ENCODE measurements at regions not wholly inside any gene's neighbourhood (a gene's known extent, or its start where the extent isn't known, plus 50 kb on each side); places are given as distances from the start of the nearest gene placed in this dataset.

DNA sequence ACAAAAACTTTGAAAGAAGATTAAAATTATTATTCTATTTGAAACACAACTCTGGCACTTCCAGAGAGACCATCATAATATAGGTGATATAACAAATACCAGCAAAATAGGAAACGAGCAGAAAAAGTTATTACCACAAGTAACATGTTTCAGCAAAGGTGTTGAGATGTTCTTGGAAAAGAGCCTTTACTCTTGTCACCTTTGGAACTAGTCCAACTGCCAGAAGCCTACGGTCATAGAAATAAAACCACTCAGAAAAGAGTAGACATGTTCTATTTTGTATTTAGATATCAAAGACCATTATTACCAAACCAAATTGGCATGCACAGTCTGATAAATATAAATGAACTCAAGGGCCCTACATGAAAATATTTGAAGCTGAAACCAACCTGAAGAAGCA, 145.0 kb upstream of the DMAC1 start:
- no peak for DNase-seq

DNA sequence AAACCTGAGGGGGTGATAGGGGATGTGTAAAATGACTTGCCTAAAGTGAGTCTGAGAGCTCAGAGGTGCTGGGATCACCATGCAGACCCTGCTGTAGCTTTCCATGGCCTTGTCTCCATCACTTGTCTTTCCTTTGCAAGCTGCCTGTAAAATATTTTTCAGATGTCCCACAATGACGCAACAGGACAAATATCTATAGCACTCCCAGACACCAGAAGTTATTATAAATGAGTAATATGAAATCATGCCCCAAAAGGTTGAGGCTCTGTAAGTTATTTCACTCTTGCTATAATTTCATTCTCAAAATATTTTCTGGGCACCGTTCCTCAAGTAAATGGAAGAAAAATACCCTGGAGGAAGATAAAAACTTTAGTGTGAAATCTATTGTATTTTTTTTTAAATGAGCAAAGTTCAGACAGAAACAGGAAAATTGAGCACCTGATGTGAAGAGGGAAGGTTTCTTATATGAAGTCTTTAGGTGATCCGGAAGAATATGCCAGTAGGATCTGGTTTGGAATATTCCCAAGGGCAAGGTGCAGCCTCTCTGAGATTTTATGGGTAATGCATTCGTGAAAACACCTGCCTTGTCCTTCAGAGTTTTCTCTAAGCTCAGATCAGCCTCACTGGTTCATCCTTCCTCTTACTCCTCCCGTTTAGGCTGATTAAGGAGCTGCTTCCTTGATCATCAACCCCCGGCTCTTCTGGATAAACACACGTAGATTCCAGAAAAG, 138.3 kb upstream of the DMAC1 start:
- no peak for DNase-seq

DNA sequence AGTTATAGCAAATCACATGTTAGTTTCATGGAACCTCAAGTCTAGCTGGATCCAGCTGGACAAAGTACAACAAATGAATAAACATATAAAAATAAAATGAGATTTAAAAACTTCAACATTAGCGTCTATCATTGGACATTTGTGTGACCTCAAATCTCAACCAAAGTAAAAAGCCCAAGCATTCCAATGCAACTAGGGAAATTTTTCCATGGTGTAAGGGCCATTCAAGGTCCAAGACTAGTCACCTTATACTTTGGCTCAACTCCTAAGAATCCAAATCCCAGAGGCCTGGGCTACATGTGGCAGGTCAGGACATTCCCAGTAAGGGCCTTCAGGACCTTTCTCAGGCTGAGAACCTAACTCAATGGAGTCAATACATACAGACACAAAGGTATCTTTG, 137.4 kb upstream of the DMAC1 start:
- no peak for DNase-seq

DNA sequence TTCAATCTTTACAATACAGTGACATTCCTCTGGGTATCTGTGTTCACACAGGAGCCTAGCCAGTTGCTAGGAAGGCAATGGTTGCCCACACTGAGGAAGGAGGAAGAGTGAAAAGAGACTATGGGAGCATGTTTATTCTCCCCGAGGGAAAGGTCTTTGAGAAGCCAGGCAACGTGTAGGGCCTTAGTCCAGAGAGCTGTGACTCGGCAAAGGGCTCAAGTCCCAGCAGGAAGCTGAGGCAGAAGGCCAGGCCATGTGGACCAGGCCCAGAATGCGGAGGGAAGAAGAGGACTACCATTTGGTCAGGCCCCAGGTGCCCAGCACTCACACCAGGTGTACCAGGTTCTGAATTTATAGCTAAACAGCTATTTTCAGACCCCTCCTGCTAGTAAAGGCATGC, 136.6 kb upstream of the DMAC1 start:
- no peak for DNase-seq

DNA sequence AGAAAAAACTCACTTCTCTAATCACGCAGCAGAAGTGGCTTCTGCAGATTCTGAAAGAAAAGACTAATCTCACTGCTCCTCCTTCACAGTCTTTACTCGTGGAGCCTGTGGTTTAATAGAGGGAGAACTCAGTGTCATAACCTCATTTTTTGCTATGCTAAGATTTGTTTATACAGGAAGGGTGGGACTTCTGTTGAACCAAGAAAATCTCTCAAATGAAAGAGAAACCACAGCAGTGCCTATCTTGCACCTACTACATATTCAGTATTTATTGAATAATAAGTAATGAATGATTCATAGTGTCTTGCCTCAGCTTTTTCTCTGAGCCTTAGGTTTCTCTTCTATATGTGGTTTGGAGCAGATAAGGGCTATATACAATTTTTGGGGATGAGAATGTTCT, 136.1 kb upstream of the DMAC1 start:
- no peak for DNase-seq

DNA sequence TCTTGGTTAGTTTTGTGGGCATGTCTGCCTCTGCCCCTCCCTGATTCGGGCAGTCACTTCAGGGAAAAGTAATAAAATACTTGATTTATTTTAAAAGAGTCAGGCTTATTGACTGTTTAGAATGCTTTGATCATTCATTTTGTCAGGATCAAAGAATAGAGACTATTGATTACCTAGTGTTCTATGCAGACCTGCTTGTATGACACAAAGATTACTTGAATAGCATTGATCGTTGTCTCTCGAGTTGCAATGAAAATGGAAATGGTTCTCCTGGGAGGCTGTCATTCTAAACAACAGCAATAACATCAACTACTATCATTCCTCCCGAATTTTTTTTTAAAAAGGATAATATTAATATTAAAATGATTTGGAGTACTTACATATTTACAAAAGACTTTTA, 133.2 kb upstream of the DMAC1 start:
- no peak for DNase-seq

DNA sequence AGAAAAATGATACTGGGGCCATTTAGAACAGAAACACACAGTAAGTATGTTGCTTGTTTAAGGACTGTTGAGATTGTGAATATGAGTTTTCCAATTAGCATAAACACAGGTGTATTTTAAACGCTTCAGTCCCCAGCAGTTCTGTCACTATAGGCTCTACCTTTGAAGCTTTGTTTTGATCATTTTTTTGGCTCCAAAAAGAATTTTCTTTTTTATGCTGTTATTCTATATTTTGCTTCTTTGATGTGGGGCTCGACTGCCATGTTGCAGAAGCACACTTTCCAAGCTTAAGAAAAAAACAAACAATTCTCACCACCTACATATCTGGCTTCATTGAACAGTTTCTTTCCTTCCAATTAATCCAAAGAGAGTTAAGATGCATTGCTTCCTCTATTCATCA, 131.0 kb upstream of the DMAC1 start:
- no peak for DNase-seq

DNA sequence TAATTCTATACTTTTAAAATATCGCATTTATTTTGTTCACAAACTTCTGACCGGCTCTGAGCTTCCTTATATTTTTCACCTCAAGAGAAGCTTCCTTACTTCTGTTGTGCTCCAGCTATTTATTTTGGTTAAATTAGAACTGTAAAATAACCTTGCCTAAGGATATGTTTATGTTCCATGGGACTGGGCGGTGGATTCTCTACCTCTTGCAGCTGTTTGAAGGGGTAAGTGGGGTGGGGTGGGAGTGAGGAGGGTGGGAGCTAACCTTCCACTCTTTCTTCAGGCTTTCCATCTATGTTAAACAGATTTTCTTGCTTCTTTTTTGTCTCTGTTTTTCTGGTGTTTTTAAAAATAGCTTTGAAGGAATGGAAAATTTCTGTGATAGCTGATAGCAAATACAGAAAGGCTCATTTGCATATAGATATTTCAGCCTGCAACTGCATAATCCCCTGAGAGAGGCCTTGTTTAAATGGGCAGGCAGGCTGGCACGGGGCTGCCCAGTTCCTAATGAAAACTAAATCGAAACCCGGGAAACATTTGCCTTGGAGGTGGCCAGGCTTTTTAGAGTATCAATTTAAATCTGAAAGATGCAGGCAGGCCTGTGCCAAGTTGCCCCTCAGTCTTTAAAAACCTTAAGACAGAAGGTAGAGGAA, 122.1 kb upstream of the DMAC1 start:
- DNase-seq: no peak

DNA sequence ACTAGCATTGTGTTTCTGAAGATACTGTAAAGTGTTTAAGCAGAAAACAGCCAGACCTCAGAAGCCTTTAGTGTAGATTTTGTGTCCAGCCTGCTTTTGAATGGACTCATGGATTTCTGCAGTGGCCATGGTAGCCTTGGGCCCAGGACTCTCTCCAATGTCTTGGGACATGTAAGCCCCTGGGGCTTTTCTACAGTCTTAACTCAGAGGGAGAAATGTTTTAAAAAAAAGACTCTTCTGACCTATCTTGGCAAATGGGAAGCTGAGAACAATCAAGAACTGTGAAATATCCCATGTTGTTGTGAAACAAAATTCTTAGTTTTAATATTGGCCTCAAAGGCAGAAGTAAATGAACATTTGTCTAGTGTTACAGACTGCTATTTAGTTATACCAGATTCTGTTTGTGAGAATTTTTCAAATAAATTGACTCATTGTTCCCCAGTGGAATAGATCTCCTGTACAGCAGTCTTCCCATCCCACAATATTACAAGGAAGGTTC, 112.5 kb upstream of the DMAC1 start:
- no peak for DNase-seq

DNA sequence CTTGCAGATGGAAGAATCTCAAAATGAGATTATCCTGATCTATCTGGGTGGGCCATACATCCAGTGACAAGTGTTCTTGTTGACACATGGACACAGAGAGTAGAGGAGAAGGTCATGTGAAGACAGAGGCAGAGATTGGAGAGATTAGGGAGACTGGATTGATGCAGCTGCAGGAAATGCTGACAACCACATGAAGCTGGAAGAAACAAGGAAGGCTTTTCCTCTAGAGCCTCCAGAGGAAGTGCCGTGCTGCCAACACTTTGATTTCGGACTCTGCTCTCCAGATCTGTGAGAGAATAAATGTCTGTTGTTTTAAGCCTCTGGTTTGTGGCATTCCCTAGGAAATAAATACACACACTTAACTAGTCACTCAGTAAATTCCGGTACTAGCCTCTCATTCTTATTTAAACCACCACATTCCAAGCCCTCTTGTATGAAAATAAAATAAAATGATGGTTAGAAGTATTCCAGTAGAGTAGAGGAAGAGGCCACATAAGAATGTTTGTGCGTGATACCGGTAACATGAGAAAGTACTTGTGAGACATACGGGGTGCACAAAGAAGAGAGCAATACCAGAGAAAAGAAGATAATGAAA, 110.9 kb upstream of the DMAC1 start:
- DNase-seq: no peak

DNA sequence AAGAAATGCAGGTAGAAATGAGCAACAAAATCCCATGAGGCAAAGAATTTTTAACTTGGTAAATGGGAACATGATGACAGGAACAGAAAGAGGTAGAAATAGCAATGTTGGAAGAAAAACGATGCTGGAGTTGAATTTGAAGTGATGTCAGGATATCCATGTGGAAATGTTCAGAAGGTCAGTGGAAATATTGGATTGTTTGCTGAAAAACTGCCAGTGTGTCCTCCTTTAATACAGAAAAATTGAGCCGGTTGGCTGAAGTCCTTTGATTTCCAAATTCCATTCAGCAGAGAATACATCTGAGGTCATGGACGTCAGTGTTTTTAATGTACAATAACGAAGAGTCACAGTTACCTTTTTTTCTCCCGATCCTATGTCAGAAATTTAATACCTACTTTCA, 110.0 kb upstream of the DMAC1 start:
- DNase-seq: no peak

DNA sequence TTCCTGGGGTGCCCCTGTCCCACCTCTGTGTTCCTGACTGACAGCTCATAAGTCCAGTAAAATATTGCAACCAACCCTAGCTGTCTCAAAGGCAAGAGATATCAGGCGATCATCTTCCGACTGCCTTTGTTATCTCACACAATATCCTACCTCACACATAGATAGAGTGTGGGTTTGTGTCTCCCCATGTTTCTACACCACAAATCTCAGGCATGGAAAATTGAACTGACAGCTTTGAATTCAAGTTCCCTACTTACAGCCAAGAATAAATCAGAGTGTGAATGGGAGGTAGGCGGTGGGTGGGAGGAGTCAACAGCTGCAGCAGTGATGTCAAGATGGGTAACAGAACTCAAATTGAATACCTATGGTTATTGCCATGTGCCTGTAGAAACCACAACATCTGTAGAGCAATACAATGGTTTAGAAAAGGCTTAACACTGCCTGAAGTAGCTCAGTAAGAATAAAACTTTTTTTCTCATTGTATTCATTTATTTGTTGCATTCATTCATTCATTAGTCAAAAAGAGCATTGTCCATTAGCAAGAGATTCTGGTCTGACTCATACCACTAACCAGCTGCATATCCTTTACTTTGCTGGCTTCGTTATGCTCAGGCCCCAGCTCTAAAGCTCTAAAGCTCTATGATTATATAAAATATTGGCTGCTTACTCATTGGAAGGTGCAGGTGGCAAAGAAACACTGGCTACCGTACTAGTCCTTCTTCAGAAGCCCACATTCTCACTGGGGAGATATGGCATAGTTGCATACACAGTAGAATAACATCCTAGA, 108.2 kb upstream of the DMAC1 start:
- DNase-seq: no peak

DNA sequence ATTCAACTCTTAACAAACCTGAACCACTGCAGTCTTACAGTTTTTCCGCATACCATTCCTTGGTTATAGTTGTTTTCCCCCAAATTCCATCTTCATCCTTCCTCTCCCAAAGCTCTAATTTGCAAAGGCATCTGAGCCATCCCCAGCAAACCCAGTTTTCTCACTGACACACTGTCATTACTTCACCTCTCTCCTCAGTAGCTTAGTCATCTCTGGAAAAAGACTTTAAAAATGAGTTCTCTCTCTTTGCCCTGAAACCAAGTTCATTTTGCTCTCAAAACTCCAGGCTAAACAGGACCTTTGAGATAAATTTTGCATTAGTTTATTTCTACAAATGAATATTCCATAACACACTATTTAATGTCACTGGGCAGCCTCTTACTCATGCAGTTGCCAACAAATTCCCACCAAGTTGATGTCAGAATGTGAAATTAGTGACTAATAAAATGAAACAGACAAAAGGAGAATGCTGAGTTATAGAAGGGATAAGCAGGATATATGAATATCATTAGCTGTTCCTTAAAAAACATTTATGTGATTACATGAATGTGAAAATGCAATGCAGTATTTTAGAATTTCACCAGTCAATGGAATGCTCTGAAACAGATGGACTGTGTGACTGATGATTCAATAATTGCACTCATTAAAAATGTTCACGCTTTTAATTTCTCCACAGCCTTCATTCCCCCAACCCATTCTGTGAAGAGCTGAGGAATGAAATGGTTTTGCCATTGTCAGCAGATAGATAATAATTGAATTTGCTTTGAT, 107.4 kb upstream of the DMAC1 start:
- DNase-seq: no peak

DNA sequence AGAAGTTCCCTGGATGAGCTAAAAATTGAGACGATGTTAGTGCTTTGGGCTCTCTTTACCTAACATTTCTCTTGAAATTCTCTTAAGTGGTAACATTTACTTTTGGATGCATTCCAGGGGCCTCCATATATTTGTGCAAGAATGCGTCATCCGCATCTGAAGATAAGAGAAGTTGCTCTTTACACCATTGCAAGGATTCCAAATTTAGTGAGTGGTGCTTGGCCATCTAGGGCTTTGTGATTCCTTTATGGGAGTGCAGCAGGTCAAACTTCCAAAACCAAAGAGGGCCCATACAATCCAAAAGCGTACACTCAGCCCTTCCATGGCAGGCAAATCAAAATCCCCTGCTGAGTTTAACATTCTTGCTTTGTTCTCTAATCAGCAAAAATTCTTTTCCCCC, 102.0 kb upstream of the DMAC1 start:
- no peak for DNase-seq

DNA sequence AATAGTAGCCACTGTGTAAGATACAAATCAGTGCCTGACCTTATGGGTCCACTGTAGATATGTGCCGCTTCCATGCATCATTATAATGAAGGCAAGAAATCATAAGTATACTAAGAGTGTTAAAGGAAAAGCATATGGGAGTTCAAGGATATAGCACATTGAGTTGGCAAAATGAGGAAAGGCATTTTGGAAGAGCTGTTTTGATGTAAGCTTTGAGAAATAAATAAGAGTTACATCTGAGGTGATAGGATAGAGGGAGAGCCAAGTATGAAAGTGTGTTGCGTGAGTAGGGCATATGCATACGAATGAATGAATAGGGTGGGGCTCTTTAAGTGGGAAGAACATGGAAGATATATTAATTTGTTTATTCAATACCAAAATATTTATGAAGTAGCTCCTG, 101.0 kb upstream of the DMAC1 start:
- DNase-seq: no peak

DNA sequence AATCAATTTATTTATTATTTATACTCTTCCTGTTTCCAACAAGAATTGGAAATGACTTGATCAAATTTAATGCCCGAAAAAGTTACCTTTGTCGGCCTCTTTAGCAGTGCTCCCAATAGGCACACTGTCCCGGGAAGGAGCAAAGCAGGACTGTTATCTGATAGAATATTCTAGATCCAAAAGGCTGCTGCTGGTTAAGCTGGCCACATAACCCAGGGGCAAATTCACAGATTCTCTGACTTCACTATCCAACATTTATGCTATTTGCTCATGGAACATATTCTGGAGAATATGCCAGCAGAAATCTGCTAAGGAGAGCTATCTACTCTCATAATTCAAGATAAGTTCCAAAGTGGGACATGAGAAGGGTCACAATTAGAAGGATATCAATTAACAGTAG, 100.2 kb upstream of the DMAC1 start:
- no peak for DNase-seq

DNA sequence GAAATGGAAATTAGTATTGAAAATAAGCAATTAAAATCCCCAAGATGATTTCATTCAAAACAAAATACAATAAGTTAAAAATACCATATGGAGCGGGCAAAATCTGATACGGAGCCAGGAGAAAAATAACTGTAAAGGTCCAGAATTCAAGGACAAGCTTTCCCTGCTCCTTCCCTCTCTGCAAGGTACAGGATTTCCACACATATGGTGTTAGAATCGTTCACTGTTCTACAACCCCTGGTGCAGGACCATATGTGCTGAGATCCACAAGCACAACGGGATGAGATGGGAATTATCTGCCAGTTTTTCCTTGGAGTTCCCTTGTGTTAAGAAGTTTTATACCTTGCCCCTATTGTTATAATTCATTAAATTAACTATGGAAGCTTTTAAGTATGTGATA, 94.7 kb upstream of the DMAC1 start:
- no peak for DNase-seq

DNA sequence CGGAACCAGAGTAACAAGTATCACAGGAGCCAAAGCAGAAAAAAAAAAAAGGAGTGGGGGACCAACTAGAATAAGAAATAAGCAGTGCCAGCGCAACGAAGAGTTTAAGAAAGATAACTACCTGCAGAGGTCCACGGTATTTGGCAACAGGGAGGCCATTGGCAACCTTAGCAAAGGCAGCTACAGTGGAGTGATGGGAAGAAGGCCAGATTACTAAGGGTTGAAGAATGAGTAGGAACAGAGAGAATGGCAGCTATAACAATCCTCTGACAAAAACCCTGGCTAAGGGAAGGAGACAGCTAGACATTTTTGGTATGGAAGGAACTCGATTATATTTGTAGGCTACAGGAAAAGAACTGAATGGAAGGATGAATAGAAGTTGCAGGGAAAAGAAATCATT, 93.4 kb upstream of the DMAC1 start:
- DNase-seq: no peak

DNA sequence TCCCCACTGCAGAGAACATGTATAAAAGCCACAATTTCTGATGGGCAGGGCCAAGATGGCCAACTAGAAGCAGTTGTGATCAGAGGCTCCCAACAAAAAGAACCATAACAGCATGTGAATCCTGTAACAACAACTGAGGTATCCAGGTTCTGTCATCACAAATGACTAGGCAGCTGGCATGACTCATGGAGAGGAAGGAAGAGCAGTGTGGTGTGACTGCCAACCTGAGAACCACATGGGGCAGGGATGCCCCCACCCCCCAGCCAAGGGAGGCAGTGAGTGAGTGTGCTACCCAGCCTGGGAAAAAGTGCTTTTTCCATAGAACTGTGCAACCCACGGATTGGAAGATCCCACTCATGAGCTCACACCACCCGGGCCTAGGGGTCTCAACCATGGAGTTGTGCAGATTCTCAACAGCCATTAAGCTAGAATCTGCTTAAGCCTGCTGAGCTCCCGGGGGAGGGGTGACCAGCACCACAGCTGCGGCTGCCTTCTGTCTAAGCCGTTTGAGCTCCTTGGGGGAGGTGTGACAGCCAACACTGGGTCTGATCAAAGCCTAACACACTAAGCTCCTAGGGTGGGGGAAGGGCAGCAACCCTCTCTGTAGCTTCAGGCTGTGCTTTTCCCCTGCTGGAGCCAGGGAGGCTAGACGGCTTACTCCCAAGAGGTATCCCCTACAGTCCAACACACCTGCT, 80.1 kb upstream of the DMAC1 start:
- no peak for DNase-seq

DNA sequence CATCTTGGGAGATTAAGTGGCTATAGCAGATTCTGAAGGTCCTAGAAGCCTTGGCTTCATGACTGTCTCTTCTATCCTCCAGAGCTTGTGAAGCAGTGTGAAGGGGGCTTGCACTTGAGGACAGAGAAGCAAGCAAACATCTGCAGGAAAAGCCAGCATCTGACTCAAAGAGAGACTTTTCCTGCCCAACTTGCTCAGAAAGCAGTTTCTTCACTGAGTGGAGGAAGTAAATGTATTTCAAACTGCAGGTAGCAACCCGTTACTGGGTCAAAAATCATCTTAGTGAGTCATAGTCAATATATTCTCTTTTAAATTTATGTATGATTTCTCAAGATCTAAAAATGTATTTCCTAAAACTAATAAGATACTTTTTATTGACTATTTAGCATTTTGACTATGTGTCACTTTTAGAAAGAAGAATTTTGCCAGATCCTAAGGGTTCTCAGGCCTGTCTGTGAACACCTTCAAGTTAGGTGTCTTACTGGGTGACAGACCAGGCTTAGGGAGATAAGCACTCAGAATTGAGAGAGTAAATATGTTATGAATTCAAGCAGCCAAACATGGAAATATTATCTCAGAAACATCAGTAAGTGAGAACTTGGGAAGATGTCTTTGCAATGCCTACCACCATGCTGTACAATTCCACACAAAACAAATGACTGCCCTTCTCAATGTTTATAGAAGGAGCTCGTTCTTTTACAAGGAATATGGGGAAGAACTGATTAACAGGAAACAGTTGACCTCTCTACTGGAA, 72.6 kb upstream of the DMAC1 start:
- DNase-seq: no peak

DNA sequence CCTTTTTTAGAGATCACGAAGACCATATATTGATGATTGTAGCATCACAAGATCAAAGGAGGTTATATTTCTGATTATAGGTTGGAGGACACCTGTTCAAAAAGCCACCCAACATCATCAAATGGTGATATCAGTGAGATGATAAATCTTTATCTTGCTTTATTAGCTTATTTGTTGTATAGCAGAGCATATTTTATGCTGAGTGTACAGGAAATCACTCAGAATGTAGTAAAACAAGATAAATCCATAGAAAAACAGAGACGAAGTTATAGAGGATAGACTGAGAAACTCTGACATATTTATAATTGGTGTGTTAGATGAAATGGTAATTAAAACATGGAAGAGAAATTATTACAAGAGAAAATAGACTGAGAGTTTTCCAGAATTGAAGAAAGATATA, 69.8 kb upstream of the DMAC1 start:
- no peak for DNase-seq
